Mononuclear cell (primary cell): ENCODE measurements at regions not wholly inside any gene's neighbourhood (a gene's known extent, or its start where the extent isn't known, plus 50 kb on each side); places are given as distances from the start of the nearest gene placed in this dataset.
"Not testable (repeated sequence)": the region's sequence is repeated elsewhere in the genome, so short reads cannot be mapped to it uniquely, and the experiment has no call there.

Source experiments
- H3K27me3 ChIP-seq: 2 replicates; pipeline ENCODE4 v1.6.0; 2011; ENCODE audit warnings: low read length, control low read depth; ENCODE audit not compliant: insufficient read depth
- H3K4me1 ChIP-seq: 2 replicates; pipeline ENCODE4 v1.5.1; 2011; ENCODE audit warnings: mild to moderate bottlenecking, low read length, control low read depth; ENCODE audit not compliant: insufficient read depth
- H3K4me3 ChIP-seq: 2 replicates; pipeline ENCODE4 v1.5.1; 2011; ENCODE audit warnings: mild to moderate bottlenecking, low read length, moderate library complexity
- H3K9me3 ChIP-seq: 2 replicates; pipeline ENCODE4 v1.5.1; 2011; ENCODE audit warnings: low read depth, mild to moderate bottlenecking, control low read depth, low read length

DNA sequence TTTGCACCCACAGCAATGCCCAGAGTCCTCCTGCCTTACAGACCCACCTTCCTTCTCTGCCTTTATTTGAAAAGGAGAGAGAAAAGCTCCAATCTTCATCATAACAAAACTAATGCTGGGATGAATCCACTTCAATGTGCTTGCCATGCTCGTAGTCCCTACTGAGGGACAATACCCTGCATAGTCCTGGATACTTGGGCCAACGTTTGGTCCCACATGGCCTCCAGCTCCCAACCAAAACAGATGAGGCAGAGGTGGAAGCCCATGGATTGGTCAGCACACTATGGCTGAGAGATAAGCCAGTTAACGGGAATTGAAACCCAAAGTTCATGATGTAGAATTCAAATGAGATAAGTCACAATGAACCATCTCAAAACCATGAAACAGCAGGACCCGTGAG lies 115.8 kb downstream of the KBTBD2 start:
- H3K9me3 ChIP-seq, H3K4me3 ChIP-seq, H3K27me3 ChIP-seq, H3K4me1 ChIP-seq: not testable (repeated sequence)

DNA sequence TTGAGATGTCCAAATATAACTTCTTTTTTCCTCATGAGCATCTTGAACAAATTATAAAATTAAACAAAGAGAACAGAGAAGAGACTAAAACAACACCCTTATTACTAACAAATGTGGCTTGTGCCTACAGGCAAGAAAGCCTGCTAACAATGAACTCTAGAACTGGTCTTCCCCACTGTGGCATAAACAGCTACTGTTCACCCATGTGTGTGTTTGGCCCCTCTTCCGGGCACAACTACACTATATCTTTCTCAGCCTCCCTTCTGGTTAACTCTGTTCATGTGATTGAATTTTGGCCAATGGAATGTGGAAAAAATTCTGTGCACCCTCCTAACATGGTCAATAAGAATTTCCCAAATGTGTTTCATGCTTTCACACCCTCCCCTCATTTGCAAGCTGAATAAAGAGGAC lies 117.0 kb downstream of the KBTBD2 start:
- no peak overlapping the region for H3K4me3 ChIP-seq
- no peaks in the 10 kb centered on the region for H3K27me3 ChIP-seq
- no peaks in the 10 kb centered on the region for H3K4me1 ChIP-seq
- H3K9me3 ChIP-seq = no peaks in the 10 kb centered on the region

DNA sequence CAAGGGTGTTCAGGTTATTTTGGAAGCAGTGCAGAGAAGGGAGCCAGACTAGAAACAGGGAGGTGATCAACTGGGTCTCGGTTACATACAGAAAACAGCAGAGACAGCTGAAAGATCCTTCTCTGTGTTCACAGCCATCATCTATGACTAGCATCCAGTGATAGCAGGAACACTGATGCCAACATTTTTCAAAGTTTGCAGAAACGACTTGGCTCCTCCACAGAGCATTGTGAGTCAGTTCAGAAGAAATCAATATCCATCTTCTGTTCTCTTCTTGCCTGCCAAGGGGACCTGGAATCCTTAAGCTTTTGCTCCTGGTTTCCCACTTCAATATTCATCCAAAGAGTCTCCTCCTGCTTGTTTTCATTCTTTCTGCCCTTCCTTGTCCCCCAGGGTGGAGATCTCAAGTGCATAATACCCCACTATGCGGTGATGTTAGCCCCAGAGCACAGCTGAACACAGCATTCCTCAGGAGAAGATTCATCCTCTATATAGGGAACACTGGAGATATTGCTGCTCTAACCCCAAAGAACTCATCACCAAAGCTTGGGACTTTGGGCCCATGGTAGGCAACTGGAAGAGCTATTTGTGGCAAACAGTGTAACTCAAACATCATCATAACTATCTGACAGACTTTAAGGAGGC lies 122.6 kb downstream of the KBTBD2 start:
- not testable (repeated sequence) for H3K4me1 ChIP-seq, H3K27me3 ChIP-seq, H3K9me3 ChIP-seq, H3K4me3 ChIP-seq

DNA sequence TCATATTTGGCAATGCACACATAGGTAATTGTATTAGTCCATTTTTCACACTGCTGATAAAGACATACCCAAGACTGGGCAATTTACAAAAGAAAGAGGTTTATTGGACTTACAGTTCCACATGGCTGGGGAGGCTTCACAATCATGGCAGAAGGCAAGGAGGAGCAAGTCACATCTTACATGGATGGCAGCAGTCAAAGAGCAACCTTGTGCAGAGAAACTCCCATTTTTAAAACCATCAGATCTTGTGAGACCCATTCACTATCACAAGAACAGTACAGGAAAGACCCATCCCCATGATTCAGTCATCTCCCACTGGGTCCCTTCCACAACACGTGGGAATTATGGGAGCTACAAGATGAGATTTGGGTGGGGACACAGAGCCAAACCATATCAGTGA lies 123.2 kb downstream of the KBTBD2 start:
- not testable (repeated sequence) for H3K9me3 ChIP-seq, H3K4me3 ChIP-seq

DNA sequence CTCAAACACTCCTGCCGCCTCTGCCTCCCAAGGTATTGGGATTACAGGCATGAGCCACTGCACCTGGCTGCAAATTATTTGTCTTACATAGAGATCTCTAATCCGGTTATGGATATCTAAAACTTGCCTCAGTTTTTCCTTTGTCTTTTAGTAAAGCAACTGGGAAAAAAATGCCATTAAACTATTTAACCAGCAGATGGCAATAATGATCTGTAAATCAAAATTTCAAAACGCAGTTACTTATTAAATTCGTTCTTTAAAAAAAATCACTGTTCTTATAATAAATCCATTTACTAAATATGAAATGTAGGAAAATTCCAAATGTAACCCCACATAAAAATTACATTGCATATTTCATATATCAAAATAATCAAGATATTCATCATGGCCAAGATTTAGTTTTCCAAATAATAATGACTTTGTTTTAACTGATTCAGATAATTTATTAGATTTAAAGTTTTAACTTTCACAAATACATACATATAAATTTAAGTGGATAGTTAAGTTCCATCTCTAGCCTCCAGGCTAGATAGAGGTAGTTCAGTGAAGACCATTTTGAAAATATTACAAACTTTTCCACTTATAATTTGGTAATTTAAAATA lies 125.8 kb downstream of the KBTBD2 start:
- H3K4me3 ChIP-seq, H3K9me3 ChIP-seq: not testable (repeated sequence)
- peaks cover 34% of the 10 kb centered on the region for H3K27me3 ChIP-seq
- H3K4me1 ChIP-seq = peaks cover 18% of the 10 kb centered on the region

More for the DNA sequence above, 123.2 kb downstream of the KBTBD2 start:
- not testable (repeated sequence) for H3K4me1 ChIP-seq, H3K27me3 ChIP-seq

DNA sequence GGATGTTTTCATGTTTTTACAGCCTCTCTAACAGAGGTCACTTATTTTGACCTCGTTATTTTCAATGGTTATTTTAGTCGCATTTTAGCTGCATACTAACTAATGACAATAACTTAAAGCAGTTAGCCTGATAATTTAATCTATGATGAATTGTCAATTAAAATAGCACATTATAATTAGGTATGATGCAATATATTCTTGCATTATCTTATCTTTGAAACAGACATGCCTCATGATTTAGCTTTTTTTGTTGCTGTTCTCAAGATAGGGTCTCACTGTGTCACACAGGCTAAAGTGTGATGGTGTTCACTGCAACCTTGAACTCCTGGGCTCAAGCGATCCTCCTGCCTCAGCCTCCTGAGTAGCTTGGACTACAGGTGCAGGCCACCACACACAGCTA lies 126.4 kb downstream of the KBTBD2 start:
- H3K4me3 ChIP-seq = no peak overlapping the region
- H3K9me3 ChIP-seq = no peaks in the 10 kb centered on the region
- peaks cover 18% of the 10 kb centered on the region for H3K4me1 ChIP-seq
- peaks cover 38% of the 10 kb centered on the region for H3K27me3 ChIP-seq

DNA sequence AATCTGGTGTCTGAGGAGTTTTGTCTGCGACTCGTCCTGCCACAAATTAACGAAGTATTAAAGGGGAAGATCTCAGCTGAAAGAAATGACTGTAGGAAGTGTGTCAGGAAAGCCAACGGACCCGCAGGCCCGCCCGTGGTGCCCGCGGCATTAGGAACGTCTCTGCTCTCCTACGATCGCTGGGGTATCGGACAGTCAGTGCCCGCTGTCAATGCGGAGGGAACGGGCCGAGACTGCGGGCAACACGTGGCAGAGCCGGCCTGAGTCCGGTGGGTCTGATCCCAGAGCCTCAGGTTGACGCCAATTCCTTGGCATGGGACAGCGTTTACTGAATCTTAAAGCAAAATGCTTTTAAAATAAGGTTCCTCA lies 128.7 kb downstream of the KBTBD2 start:
- H3K27me3 ChIP-seq = peaks cover 41% of the 10 kb centered on the region
- no peak overlapping the region for H3K4me3 ChIP-seq

DNA sequence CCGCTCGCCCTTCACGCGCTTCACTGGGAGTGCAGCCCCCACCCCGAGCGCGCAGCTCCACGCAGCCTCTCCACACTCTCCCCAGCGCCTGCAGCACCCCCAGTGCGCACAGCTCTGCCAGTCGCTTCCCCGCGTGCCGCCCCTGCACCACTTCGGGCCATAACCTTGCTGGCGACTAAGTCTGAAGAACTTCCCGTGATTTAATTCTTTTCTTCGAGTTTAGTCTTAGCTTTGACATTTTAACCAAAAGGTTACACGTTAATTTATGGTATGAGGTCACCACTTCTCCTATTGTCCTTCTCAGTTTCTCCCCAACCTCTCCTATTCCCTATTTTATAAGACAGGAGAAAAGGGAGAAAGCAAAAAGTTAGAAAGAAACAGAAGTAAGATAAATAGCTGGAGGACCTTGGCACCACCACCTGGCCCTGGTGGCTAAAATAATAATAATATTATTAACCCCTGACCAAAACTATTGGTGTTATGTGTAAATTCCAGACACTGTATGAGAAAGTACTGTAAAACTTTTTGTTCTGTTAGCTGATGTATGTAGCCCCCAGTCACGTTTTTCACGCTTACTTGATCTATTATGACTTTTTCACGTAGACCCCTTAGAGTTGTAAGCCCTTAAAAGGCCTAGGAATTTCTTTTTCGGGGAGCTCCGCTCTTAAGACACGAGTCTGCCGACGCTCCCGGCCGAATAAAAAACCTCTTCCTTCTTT lies 129.2 kb downstream of the KBTBD2 start:
- peaks cover 18% of the 10 kb centered on the region for H3K4me1 ChIP-seq
- H3K9me3 ChIP-seq, H3K4me3 ChIP-seq: not testable (repeated sequence)
- H3K27me3 ChIP-seq = peaks cover 41% of the 10 kb centered on the region

More for the DNA sequence above, 128.7 kb downstream of the KBTBD2 start:
- Histone ChIP-seq H3K9me3 (no peaks in the 10 kb centered on the region), H3K4me1 (peaks cover 18% of the 10 kb centered on the region)

DNA sequence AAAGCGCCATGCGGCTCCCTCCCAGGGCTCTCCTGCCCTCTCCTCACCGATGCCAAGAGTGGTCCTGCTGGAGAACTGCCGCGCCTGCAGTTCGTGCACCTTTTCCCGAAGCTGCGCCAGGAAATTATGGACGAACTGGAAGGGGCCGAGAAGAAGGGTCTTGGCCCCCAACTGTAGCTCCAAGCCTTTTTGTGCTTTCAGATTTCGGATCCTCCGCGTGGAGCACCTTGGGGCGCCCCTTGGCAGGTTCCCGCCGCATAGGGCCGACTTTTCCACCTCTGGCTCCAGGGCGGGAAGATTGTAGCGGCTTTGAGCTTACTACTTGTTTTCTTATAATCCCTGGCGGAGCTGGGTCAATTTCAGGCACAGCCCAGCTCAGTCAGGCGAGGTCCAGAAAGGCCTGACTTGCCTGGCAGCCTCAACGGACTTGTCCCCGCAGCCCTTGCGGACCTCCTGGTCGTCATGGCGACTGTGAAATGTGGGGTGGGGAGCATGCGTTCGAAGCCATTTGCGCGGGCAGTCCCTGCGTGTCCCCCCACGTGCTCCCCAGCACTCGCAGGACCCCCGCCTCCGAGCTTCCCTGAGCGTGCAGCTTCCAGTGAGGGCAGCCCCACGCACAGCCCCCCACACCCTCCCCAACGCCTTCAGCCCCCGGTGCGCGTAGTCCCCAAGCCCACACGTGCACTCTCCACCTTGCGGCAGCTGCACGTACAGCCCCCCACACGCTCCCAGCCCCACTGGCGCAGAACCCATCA lies 129.9 kb downstream of the KBTBD2 start:
- H3K9me3 ChIP-seq = no peaks in the 10 kb centered on the region
- H3K4me3 ChIP-seq = no peak overlapping the region
- H3K27me3 ChIP-seq = peaks cover 41% of the 10 kb centered on the region
- H3K4me1 ChIP-seq = peaks cover 18% of the 10 kb centered on the region

DNA sequence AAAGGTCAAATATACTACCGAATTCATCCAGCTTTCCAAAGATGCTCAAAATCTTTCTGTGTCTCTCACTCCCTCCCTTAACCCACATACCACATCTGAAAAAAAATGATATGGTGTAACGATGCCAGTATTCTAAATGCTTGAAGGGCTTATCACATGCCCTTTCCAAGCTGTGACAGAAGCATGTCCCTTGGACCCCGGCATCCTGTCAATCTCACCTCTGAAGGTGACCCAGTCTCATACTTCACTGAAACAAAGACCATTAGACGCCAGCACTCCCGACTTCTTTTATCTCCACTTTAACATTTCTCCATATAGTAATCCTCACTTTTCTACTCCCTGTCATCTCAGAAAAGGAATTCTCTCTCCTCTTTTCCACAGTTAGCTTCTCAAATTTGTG lies 130.8 kb downstream of the KBTBD2 start:
- H3K4me3 ChIP-seq, H3K9me3 ChIP-seq: not testable (repeated sequence)
- H3K27me3 ChIP-seq = peaks cover 41% of the 10 kb centered on the region
- H3K4me1 ChIP-seq = peaks cover 18% of the 10 kb centered on the region

DNA sequence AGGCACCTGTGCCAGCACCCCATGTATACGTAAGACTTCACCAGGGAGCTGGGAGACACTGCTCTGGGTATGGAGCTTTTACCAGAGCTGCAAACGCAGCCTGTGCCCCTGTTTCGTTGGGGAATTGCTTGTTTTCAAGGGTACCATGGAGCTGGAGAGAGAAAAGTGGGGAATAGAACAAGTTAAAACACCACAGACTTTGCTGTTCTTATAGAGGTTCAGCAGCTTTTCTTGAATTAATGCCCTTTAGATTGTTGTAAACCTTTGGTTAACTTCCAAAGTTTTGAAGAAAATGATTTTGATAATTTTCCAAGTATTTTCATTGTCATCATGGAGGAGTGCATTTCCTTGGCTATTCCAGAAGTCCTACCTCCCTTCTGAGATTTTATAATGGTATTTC lies 131.7 kb downstream of the KBTBD2 start:
- H3K27me3 ChIP-seq = peaks cover 41% of the 10 kb centered on the region
- not testable (repeated sequence) for H3K9me3 ChIP-seq, H3K4me3 ChIP-seq
- peaks cover 18% of the 10 kb centered on the region for H3K4me1 ChIP-seq

DNA sequence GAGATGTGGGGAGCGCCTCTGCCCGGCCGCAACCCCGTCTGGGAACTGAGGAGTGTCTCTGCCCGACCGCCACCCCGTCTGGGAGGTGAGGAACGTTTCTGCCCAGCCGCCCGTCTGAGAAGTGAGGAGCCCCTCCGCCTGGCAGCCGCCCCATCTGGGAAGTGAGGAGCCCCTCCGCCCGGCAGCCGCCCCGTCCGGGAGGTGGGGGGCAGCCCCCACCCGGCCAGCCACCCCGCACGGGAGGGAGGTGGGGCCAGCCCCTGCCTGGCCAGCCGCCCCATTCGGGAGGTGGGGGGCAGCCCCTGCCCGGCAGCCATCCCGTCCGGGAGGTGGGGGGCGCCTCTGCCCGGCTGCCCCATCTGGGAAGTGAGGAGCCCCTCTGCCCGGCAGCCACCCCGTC lies 137.7 kb downstream of the KBTBD2 start:
- not testable (repeated sequence) for H3K27me3 ChIP-seq, H3K4me1 ChIP-seq, H3K9me3 ChIP-seq, H3K4me3 ChIP-seq

DNA sequence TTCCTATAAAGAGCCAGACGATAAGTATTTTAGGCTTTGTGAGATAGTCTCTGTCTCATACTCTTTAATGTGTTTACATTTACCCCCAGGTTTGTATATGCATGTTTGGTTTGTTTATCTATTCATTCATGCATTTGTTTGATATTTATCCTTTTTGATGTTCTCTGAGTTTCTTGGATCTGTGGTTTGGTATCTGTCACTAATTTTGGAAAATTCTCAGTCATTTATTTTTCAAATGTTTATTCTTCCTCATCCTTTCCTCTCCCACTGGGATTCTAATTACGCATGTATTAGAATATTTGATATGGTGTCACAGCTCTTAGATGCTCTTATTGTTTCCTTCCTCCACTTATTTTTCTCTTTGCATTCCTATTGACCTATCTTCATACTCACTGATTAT lies 143.2 kb downstream of the KBTBD2 start:
- H3K4me1 ChIP-seq, H3K4me3 ChIP-seq, H3K27me3 ChIP-seq, H3K9me3 ChIP-seq: not testable (repeated sequence)

DNA sequence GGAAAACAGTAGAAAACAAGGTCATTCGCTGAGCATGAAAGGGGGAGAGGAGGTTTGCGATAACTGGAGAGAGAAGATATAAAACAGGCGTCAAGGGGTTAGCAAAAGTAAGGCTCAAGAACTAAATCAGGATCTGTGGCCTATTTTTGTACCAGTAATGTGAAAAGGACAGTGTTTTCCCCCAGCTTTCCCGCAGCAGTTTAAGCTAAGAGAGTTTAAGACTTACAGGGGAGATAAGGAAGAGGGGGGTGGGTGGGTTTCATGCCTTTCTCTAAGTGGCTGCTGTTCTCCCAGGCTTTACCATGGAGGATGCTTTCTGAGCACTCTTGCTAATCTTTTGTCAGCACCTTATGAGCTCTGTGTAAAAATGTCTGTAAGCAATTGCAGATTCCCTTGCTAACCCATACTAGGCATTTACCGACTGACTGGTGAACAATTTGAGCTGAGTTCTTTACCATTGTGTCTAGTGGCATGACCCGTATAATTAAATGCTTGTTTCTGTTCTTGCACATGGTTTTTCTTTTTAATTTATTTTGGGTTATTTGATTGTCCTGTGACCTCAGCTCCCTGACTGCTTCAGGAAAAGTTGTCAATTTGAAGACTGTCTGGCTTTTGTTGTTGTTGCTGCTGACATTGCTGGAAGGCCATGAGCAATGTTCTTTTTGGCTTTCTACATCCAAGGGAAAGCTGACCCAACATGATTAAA lies 144.0 kb downstream of the KBTBD2 start:
- H3K4me1 ChIP-seq, H3K4me3 ChIP-seq, H3K9me3 ChIP-seq, H3K27me3 ChIP-seq: not testable (repeated sequence)
